Natural killer cell (primary cell): ENCODE measurements at regions not wholly inside any gene's neighbourhood (a gene's known extent, or its start where the extent isn't known, plus 50 kb on each side); places are given as distances from the start of the nearest gene placed in this dataset.

ENCODE experiments used
- ATAC-seq, 3 donors: fragments of 150-1000 bp in 2 of 3; fragments of 200-7000 bp in 1 of 3; cut with Tn5 transposase; 1 replicate in 1 of 3; 2 replicates in 2 of 3; pipeline ENCODE4 v1.10.0; 2021; ENCODE audit warnings: mild to moderate bottlenecking in 2 of 3, moderate library complexity in 2 of 3
- DNase-seq, 2 donors: peaks; one replicate each; pipeline versions ENCODE4 v3.0.0 to v3.0.0-alpha.2; 2013 to 2021; ENCODE audit warnings: mixed read lengths in 1 of 2
- H3K27ac ChIP-seq: one replicate; pipeline ENCODE4 v1.5.1; 2013; ENCODE audit warnings: mild to moderate bottlenecking, low read length
- H3K27me3 ChIP-seq: one replicate; pipeline ENCODE4 v1.6.1; 2013; ENCODE audit warnings: low read length; ENCODE audit not compliant: control insufficient read depth, insufficient read depth
- H3K36me3 ChIP-seq: one replicate; pipeline ENCODE4 v1.6.1; 2013; ENCODE audit warnings: low read length; ENCODE audit not compliant: control insufficient read depth, insufficient read depth
- H3K4me1 ChIP-seq: one replicate; pipeline ENCODE4 v1.6.1; 2013; ENCODE audit warnings: low read length; ENCODE audit not compliant: control insufficient read depth, insufficient read depth
- H3K4me3 ChIP-seq: one replicate; pipeline ENCODE4 v1.5.1; 2013; ENCODE audit warnings: low read length
- H3K9me3 ChIP-seq: one replicate; pipeline ENCODE4 v1.6.1; 2013; ENCODE audit warnings: low read length; ENCODE audit not compliant: control insufficient read depth, insufficient read depth
- H3K27ac Mint-ChIP-seq, 2 donors: one replicate each; pipeline ENCODE4 v1.8.0; 2022; ENCODE audit warnings: mild to moderate bottlenecking in 2 of 2, mixed read lengths in 2 of 2, moderate library complexity in 1 of 2
- H3K27me3 Mint-ChIP-seq, 2 donors: one replicate each; pipeline ENCODE4 v1.8.0; 2022; ENCODE audit warnings: low read depth in 2 of 2, mixed read lengths in 2 of 2
- H3K36me3 Mint-ChIP-seq: one replicate; pipeline ENCODE4 v1.8.0; 2022; ENCODE audit warnings: mixed read lengths
- H3K4me1 Mint-ChIP-seq, 2 donors: one replicate each; pipeline ENCODE4 v1.8.0; 2022; ENCODE audit warnings: mixed read lengths in 2 of 2
- H3K4me3 Mint-ChIP-seq: one replicate; pipeline ENCODE4 v1.8.0; 2022; ENCODE audit warnings: mild to moderate bottlenecking, moderate library complexity, mixed read lengths
- H3K9me3 Mint-ChIP-seq, 2 donors: one replicate each; pipeline ENCODE4 v1.8.0; 2022; ENCODE audit warnings: mixed read lengths in 2 of 2
- WGBS: methylation state at CpG from one replicate; pipeline ENCODE4 v1.1.7; 2013; ENCODE audit warnings: missing lambda C conversion rate; ENCODE audit not compliant: insufficient coverage; 5-methylcytosine and 5-hydroxymethylcytosine counted together
- intact Hi-C: fragments of 100-400 bp; cut with micrococcal nuclease; formaldehyde crosslinking; loops from one replicate; pipeline ENCODE4 v1.14.2; 2022
- TF ChIP-seq, protein P1 (sequence below): fragments of 200-600 bp; IDR thresholded peaks from one replicate; pipeline ENCODE4 v1.8.0; 2022; ENCODE audit warnings: antibody characterized with exemption

DNA sequence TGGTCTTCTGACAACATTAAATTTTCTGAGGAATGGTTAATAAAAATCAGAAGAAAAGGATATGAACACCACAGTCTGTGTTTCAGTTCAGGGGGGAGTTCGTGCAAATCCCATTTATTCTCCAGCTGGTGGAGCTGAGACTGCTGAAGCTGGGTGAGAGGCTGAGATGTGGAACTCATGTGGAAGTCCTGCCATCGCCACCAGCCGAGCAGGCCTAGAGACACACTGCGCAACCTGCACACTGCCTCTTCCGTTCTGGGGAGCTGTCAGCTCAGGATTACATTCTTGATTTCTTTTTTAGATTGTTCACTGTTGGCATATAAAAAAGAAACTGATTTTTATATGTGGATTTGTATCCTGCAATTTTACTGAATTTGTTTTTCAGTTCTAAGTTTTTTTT lies 66.6 kb upstream of the ELOVL6 start:
- no peak overlapping the region for H3K4me3 ChIP-seq
- ATAC-seq = no peak
- TF ChIP-seq, protein P1, sequence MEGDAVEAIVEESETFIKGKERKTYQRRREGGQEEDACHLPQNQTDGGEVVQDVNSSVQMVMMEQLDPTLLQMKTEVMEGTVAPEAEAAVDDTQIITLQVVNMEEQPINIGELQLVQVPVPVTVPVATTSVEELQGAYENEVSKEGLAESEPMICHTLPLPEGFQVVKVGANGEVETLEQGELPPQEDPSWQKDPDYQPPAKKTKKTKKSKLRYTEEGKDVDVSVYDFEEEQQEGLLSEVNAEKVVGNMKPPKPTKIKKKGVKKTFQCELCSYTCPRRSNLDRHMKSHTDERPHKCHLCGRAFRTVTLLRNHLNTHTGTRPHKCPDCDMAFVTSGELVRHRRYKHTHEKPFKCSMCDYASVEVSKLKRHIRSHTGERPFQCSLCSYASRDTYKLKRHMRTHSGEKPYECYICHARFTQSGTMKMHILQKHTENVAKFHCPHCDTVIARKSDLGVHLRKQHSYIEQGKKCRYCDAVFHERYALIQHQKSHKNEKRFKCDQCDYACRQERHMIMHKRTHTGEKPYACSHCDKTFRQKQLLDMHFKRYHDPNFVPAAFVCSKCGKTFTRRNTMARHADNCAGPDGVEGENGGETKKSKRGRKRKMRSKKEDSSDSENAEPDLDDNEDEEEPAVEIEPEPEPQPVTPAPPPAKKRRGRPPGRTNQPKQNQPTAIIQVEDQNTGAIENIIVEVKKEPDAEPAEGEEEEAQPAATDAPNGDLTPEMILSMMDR = no peak
- H3K27me3 Mint-ChIP-seq = peaks cover 0 to 10% of the 10 kb centered on the region in 2 donors
- H3K36me3 Mint-ChIP-seq = no peaks in the 10 kb centered on the region
- DNase-seq = no peak
- intact Hi-C loops = no loop called here
- WGBS = 91% methylated on average over 5 of the region's 5 CpGs
- no peak overlapping the region for H3K27ac Mint-ChIP-seq
- no peaks in the 10 kb centered on the region for H3K4me1 Mint-ChIP-seq
- no peak overlapping the region for H3K27ac ChIP-seq
- no peak overlapping the region for H3K4me3 Mint-ChIP-seq
- no peaks in the 10 kb centered on the region for H3K36me3 ChIP-seq
- no peaks in the 10 kb centered on the region for H3K9me3 ChIP-seq
- H3K27me3 ChIP-seq = no peaks in the 10 kb centered on the region
- H3K4me1 ChIP-seq = no peaks in the 10 kb centered on the region
- H3K9me3 Mint-ChIP-seq = peaks cover 0 to 2% of the 10 kb centered on the region in 2 donors

DNA sequence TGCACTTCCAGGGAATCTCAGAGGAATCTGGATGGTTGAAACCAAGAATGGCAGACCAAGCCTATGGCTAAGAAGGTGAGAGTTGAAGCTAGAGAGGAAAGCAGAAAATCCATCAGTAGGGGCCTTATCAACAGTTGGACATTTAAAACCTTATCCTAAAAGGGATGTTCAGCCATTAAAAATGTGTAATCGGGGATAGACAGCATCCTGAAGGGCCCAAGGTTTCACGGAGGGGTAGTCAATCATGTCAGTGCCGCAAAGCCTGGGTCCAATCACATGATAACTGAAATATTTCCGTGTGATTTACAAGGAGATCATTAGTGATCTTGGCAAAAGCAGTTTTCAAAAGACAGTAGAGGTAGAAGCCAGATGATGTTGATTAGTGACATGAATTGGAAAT lies 61.9 kb upstream of the ELOVL6 start:
- H3K4me3 ChIP-seq = no peak overlapping the region
- H3K27me3 Mint-ChIP-seq = peaks cover 0 to 10% of the 10 kb centered on the region in 2 donors
- intact Hi-C loops = no loop called here
- H3K27ac Mint-ChIP-seq = no peak overlapping the region
- TF ChIP-seq, protein P1 = no peak
- H3K4me1 Mint-ChIP-seq = no peaks in the 10 kb centered on the region
- no peak for DNase-seq
- no peaks in the 10 kb centered on the region for H3K36me3 ChIP-seq
- H3K4me1 ChIP-seq = no peaks in the 10 kb centered on the region
- no peak overlapping the region for H3K4me3 Mint-ChIP-seq
- H3K9me3 Mint-ChIP-seq = peaks cover 0 to 2% of the 10 kb centered on the region in 2 donors
- no peaks in the 10 kb centered on the region for H3K9me3 ChIP-seq
- WGBS = 92% methylated on average over 4 of the region's 4 CpGs
- H3K36me3 Mint-ChIP-seq = no peaks in the 10 kb centered on the region
- no peak for ATAC-seq
- H3K27me3 ChIP-seq = no peaks in the 10 kb centered on the region
- H3K27ac ChIP-seq = no peak overlapping the region

DNA sequence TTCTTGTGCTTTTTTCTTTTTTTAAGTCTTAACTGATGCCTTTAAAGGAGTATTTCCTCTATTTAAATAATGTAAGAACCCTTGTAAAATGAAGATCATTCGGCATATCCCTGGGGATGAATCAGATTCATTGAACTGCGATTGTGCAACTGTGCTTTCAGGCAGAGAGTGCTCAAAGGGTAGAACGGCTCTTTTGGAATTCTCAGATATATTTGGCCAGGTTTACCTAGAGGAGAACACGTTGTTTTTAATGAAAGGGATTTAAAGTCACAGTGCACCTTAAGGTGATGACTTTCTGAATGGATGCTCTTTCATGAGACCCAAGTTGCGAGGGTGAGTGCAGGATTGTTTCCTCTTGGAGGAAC lies 51.6 kb upstream of the ELOVL6 start:
- 84% methylated on average over 5 of the region's 5 CpGs for WGBS

DNA sequence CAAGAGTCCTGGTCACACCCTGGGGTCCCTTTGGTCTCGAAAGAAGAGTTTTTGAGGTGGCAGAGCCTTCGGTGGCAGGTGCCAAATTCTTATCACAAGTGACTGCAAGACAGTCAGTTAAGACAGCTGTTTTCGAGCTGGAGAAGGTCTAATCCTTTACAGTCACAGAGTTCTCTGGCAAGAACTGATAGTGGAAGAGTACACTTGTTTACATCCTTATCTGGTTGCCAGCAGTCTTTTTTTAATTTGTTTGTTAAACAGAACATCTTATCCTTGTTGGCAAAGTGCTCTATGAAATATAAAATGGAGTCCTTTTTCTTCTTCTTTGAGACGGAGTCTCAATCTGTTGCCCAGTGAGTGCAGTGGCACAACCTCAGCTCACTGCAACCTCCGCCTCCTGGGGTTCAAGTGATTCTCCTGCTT lies 50.4 kb upstream of the ELOVL6 start:
- no peaks in the 10 kb centered on the region for H3K4me1 ChIP-seq
- no peaks in the 10 kb centered on the region for H3K9me3 ChIP-seq
- Mint-ChIP-seq H3K4me1 (no peaks in the 10 kb centered on the region), H3K36me3 (no peaks in the 10 kb centered on the region), H3K4me3 (no peak overlapping the region), H3K27ac (no peak overlapping the region), H3K9me3 (no peaks in the 10 kb centered on the region), H3K27me3 (peaks cover 16 to 18% of the 10 kb centered on the region in 2 donors)
- DNase-seq (no peak), ATAC-seq (no peak)
- TF ChIP-seq, protein P1 = no peak
- no peak overlapping the region for H3K27ac ChIP-seq
- H3K36me3 ChIP-seq = no peaks in the 10 kb centered on the region
- H3K27me3 ChIP-seq = no peaks in the 10 kb centered on the region
- WGBS = 93% methylated on average over 5 of the region's 5 CpGs
- H3K4me3 ChIP-seq = no peak overlapping the region
- intact Hi-C loops = no loop called here

More for the DNA sequence above, 51.6 kb upstream of the ELOVL6 start:
- peaks cover 16 to 18% of the 10 kb centered on the region in 2 donors for H3K27me3 Mint-ChIP-seq
- Histone ChIP-seq H3K9me3 (no peaks in the 10 kb centered on the region), H3K4me3 (no peak overlapping the region), H3K36me3 (no peaks in the 10 kb centered on the region), H3K27ac (no peak overlapping the region), H3K27me3 (no peaks in the 10 kb centered on the region), H3K4me1 (no peaks in the 10 kb centered on the region)
- H3K4me1 Mint-ChIP-seq = no peaks in the 10 kb centered on the region
- ATAC-seq = no peak
- no peak overlapping the region for H3K4me3 Mint-ChIP-seq
- H3K36me3 Mint-ChIP-seq = no peaks in the 10 kb centered on the region
- TF ChIP-seq, protein P1 = no peak
- H3K9me3 Mint-ChIP-seq = no peaks in the 10 kb centered on the region
- H3K27ac Mint-ChIP-seq = no peak overlapping the region
- intact Hi-C loops = no loop called here
- no peak for DNase-seq
